ENCODE measurements at regions not wholly inside any gene's neighbourhood (a gene's known extent, or its start where the extent isn't known, plus 50 kb on each side); places are given as distances from the start of the nearest gene placed in this dataset.

DNA sequence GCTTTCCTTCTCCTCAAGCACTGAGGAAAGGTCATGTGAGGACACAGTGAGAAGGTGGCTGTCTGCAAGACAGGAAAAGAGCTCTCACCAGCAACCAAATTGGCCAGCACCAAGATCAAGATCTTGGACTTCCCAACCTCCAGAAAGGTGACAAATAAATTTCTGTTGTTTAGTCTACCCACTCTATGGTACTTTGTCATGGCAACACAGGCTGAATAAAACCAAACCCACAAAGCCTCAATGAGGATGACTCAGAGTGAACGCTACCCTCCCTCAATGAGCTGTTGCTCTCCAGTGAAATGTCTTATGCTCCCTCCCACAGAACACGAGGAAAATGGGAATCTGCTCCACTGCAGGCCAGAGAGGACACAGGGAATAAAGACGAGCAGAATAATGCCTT is 244.1 kb downstream of the RAB28 start:
- TF ChIP-seq, protein P1, sequence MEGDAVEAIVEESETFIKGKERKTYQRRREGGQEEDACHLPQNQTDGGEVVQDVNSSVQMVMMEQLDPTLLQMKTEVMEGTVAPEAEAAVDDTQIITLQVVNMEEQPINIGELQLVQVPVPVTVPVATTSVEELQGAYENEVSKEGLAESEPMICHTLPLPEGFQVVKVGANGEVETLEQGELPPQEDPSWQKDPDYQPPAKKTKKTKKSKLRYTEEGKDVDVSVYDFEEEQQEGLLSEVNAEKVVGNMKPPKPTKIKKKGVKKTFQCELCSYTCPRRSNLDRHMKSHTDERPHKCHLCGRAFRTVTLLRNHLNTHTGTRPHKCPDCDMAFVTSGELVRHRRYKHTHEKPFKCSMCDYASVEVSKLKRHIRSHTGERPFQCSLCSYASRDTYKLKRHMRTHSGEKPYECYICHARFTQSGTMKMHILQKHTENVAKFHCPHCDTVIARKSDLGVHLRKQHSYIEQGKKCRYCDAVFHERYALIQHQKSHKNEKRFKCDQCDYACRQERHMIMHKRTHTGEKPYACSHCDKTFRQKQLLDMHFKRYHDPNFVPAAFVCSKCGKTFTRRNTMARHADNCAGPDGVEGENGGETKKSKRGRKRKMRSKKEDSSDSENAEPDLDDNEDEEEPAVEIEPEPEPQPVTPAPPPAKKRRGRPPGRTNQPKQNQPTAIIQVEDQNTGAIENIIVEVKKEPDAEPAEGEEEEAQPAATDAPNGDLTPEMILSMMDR (IDR thresholded peaks at IDR 0.05; ENCODE audit: low read depth, low read length) = no peak
- no peak for TF ChIP-seq EZH2phosphoT487 (IDR thresholded peaks at IDR 0.05; ENCODE audit: low read depth)
- no peaks in the 10 kb centered on the region for H4K20me1 ChIP-seq (ENCODE audit: insufficient read depth, low read length)
- no peak overlapping the region for H3K4me2 ChIP-seq (ENCODE audit: low read length)
- H3K9ac ChIP-seq (ENCODE audit: low read length) = no peak overlapping the region
- no peak overlapping the region for H3K4me3 ChIP-seq (ENCODE audit: low read length)
- H2AFZ ChIP-seq (ENCODE audit: low read depth, low read length) = no peak overlapping the region
- H3K79me2 ChIP-seq (ENCODE audit: low read length) = no peaks in the 10 kb centered on the region
- no peaks in the 10 kb centered on the region for H3K27me3 ChIP-seq (ENCODE audit: low read depth, low read length)
- no peaks in the 10 kb centered on the region for H3K4me1 ChIP-seq (ENCODE audit: low read length)
- no peaks in the 10 kb centered on the region for H3K9me3 ChIP-seq (ENCODE audit: insufficient read depth, low read length)
- no peaks in the 10 kb centered on the region for H3K36me3 ChIP-seq (replicated peaks; ENCODE audit: low read depth, low read length)
- no peak overlapping the region for H3K27ac ChIP-seq (ENCODE audit: low read length)

DNA sequence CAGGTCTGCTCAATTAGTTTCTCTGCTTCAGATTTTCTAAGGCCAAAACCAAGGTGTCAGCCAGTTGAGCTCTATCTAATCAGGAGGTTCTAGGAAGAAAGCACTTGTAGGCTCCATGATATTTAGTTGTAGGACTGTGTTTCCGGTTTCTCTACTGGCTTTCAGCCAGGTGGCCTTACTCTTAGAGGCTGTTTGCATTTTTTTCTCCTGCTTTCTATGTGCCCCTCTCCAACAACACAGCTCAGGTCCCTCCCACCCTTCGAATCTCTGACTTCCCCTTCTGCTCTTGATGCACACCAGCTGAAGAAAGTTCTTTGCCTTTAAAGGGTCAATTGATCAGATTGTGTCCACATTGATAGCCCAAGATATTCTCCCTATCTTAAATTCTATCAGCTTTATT is 245.2 kb downstream of the RAB28 start:
- Histone ChIP-seq H3K27me3 (ENCODE audit: low read depth, low read length) (no peaks in the 10 kb centered on the region), H4K20me1 (ENCODE audit: insufficient read depth, low read length) (no peaks in the 10 kb centered on the region), H3K36me3 (replicated peaks; ENCODE audit: low read depth, low read length) (no peaks in the 10 kb centered on the region), H3K4me2 (ENCODE audit: low read length) (no peak overlapping the region), H3K9ac (ENCODE audit: low read length) (no peak overlapping the region), H3K4me1 (ENCODE audit: low read length) (no peaks in the 10 kb centered on the region), H3K4me3 (ENCODE audit: low read length) (no peak overlapping the region), H3K79me2 (ENCODE audit: low read length) (no peaks in the 10 kb centered on the region), H3K27ac (ENCODE audit: low read length) (no peak overlapping the region), H2AFZ (ENCODE audit: low read depth, low read length) (no peak overlapping the region), H3K9me3 (ENCODE audit: insufficient read depth, low read length) (no peaks in the 10 kb centered on the region)
- no peak for TF ChIP-seq EZH2phosphoT487 (IDR thresholded peaks at IDR 0.05; ENCODE audit: low read depth)

DNA sequence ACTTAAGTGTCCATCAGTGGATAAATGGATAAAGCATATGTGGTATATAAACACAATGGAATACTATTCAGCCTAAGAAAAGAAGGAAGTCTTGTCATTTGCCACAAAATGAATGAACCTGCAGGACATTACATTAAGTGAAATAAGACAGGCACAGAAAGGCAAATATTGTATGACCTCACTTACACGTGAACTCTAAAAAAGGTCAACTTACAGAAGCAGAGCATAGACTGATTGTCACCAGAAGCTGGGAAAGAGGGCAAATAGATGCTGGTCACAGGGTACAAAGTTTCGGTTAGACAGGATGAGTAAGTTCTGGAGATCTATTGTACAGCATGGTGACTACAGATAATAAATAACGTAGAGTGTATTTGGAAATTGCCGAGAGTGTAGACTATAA is 247.7 kb downstream of the RAB28 start:
- Histone ChIP-seq H3K4me2 (ENCODE audit: low read length) (no peak overlapping the region), H3K27ac (ENCODE audit: low read length) (no peak overlapping the region), H3K27me3 (ENCODE audit: low read depth, low read length) (no peaks in the 10 kb centered on the region), H2AFZ (ENCODE audit: low read depth, low read length) (no peak overlapping the region), H3K9me3 (ENCODE audit: insufficient read depth, low read length) (no peaks in the 10 kb centered on the region), H3K79me2 (ENCODE audit: low read length) (no peaks in the 10 kb centered on the region), H4K20me1 (ENCODE audit: insufficient read depth, low read length) (no peaks in the 10 kb centered on the region), H3K36me3 (replicated peaks; ENCODE audit: low read depth, low read length) (no peaks in the 10 kb centered on the region), H3K4me3 (ENCODE audit: low read length) (no peak overlapping the region), H3K4me1 (ENCODE audit: low read length) (peaks cover 2% of the 10 kb centered on the region; the same call in 1 of the 2 replicates), H3K9ac (ENCODE audit: low read length) (no peak overlapping the region)
- TF ChIP-seq, protein P1 (IDR thresholded peaks at IDR 0.05; ENCODE audit: low read depth, low read length) = no peak
- TF ChIP-seq EZH2phosphoT487 (IDR thresholded peaks at IDR 0.05; ENCODE audit: low read depth) = no peak

DNA sequence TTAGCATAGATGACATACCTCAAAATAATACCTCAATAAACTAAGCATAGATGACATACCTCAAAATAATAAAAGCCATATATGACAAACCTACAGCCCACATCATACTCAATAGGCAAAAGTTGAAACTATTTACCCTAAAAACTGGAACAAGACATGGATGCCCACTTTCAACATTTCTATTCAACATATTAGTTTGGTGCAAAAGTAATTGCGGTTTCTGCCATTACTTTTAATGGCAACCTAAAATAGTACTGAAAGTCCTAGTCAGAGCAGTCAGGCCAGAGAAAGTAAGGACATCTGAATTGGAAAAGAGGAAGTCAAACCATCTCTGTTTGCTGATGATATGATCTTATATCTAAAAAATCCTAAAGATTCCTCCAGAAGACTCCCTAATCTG is 250.4 kb downstream of the RAB28 start:
- Histone ChIP-seq H3K27ac (ENCODE audit: low read length) (no peak overlapping the region), H3K36me3 (replicated peaks; ENCODE audit: low read depth, low read length) (no peaks in the 10 kb centered on the region), H2AFZ (ENCODE audit: low read depth, low read length) (no peak overlapping the region), H3K4me2 (ENCODE audit: low read length) (no peak overlapping the region), H3K4me1 (ENCODE audit: low read length) (peaks cover 2% of the 10 kb centered on the region; the same call in 1 of the 2 replicates), H3K79me2 (ENCODE audit: low read length) (no peaks in the 10 kb centered on the region), H3K4me3 (ENCODE audit: low read length) (no peak overlapping the region), H3K9me3 (ENCODE audit: insufficient read depth, low read length) (no peaks in the 10 kb centered on the region), H3K9ac (ENCODE audit: low read length) (no peak overlapping the region), H3K27me3 (ENCODE audit: low read depth, low read length) (no peaks in the 10 kb centered on the region), H4K20me1 (ENCODE audit: insufficient read depth, low read length) (no peaks in the 10 kb centered on the region)
- no peak for TF ChIP-seq EZH2phosphoT487 (IDR thresholded peaks at IDR 0.05; ENCODE audit: low read depth)
- TF ChIP-seq, protein P1 (IDR thresholded peaks at IDR 0.05; ENCODE audit: low read depth, low read length) = no peak

DNA sequence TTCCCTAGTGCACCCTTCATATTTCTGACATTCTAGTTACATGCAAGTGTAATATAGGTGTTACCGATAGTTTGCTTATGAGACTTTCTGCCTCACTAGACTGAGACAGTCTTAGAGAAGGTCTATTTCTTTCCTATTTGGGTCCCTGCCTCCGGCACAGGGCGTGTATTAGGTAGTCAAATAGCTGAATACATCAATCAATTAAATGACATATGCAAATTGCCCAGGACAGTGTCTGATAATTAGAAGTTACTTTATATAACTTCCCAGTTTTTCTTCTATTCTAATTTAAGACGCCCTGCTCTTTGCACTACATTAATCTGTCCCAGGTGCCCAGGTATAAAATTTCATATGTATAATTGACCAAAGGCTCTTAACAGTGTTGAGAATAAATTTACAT is 264.2 kb downstream of the RAB28 start:
- no peak for TF ChIP-seq EZH2phosphoT487 (IDR thresholded peaks at IDR 0.05; ENCODE audit: low read depth)
- TF ChIP-seq, protein P1 (IDR thresholded peaks at IDR 0.05; ENCODE audit: low read depth, low read length) = no peak
- no peak overlapping the region for H2AFZ ChIP-seq (ENCODE audit: low read depth, low read length)
- no peak overlapping the region for H3K27ac ChIP-seq (ENCODE audit: low read length)
- H3K9ac ChIP-seq (ENCODE audit: low read length) = no peak overlapping the region
- H3K4me2 ChIP-seq (ENCODE audit: low read length) = no peak overlapping the region
- H3K9me3 ChIP-seq (ENCODE audit: insufficient read depth, low read length) = no peaks in the 10 kb centered on the region
- H3K4me1 ChIP-seq (ENCODE audit: low read length) = no peaks in the 10 kb centered on the region
- no peaks in the 10 kb centered on the region for H3K27me3 ChIP-seq (ENCODE audit: low read depth, low read length)
- no peaks in the 10 kb centered on the region for H3K36me3 ChIP-seq (replicated peaks; ENCODE audit: low read depth, low read length)
- no peak overlapping the region for H3K4me3 ChIP-seq (ENCODE audit: low read length)
- H3K79me2 ChIP-seq (ENCODE audit: low read length) = no peaks in the 10 kb centered on the region
- no peaks in the 10 kb centered on the region for H4K20me1 ChIP-seq (ENCODE audit: insufficient read depth, low read length)
